ENCODE measurements at regions not wholly inside any gene's neighbourhood (a gene's known extent, or its start where the extent isn't known, plus 50 kb on each side); places are given as distances from the start of the nearest gene placed in this dataset.
"Not testable (repeated sequence)": the region's sequence is repeated elsewhere in the genome, so short reads cannot be mapped to it uniquely, and the experiment has no call there.

DNA sequence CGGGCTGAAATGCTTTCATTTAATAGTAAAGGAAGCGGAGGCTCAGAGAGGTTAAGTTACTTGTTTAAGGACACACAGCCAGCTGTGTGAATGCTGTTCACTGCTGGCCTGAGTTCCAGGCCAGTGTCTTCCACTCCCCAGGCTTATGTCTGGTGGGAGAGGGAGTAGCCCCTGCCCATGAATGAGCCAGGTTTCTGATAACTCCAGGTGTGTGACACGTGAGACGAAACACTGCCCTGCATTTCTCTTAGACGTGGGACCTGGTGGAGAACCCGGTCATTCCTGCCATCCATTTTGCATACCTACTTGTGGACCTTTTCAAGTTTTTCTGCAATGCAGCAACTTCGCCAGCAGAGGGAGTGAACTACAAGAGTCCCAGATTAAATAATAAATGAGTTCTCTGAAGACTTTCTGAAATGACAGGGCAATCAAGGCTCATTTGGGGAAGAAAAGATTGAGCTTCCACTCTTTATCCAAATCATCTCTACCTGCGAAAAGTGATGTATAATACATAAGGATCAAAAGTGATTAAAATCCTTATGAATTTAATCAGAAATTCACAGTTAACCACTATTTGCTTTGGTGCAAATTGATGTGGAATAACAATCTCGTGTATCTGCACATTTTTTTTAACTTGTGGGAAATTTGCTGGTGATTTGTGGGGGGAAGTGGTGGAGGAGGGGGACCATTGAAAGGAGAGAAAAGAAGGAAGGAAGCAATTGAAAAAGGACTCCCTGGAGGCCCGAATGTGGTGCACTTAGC lies 79.4 kb upstream of the ASB18 start:
- peak; percentile 68 for DNase-seq
- in situ Hi-C loops (cut with MboI; ENCODE audit: low pct_unique_long_range_greater_than_20kb, low sequenced_read_pairs), result loop anchor here (25.0 kb wide), 1 partner anchor 719 kb away; no protein-coding TSS in a partner anchor

GRCh38 chr2:236344446-236344845 lies 80.2 kb upstream of the ASB18 start:
- in situ Hi-C loops (cut with MboI; ENCODE audit: low pct_unique_long_range_greater_than_20kb, low sequenced_read_pairs), result loop anchor here (25.0 kb wide), 1 partner anchor 718 kb away; no protein-coding TSS in a partner anchor
- DNase-seq, result no peak

DNA sequence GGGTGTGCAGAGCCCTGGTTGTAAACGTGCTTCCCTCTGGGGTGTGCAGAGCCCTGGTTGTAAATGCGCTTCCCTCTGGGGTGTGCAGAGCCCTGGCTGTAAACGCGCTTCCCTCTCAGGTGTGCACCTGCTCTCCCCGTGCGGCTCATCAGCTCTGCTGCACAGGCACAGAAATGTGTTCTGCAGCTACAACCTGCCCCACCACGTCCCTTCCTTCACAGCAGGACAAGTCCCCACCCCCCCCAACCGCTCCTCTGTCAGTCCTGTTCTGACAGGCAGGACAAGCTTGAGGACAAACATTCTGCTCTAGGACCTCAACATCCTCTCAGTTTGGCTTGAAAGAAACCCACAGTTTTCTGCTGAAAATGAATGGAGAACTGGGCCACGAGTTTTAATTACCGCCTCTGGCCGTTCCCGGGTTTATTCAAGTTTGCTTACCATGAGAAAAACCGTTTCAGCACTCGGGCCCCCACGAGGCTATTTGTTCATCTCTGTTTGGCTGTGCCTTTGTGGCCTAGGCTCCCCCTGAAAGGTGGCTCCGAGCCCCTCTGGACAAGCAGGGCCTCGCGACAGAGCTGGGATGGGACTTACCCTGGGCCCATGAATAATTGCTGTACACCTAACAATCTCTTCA lies 81.0 kb upstream of the ASB18 start:
- in situ Hi-C loops (cut with MboI; ENCODE audit: low pct_unique_long_range_greater_than_20kb, low sequenced_read_pairs), result loop anchor here (25.0 kb wide), 1 partner anchor 717 kb away; no protein-coding TSS in a partner anchor
- DNase-seq, result no peak

GRCh38 chr2:236346366-236346765 lies 82.2 kb upstream of the ASB18 start:
- no peak for DNase-seq
- in situ Hi-C loops (cut with MboI; ENCODE audit: low pct_unique_long_range_greater_than_20kb, low sequenced_read_pairs), result loop anchor here (25.0 kb wide), 1 partner anchor 716 kb away; no protein-coding TSS in a partner anchor

- in situ Hi-C loops (cut with MboI; ENCODE audit: low pct_unique_long_range_greater_than_20kb, low sequenced_read_pairs), result loop anchor here (25.0 kb wide), 1 partner anchor 714 kb away; no protein-coding TSS in a partner anchor
- DNase-seq, result no peak
Measured at GRCh38 chr2:236348279-236348678, 84.1 kb upstream of the ASB18 start.

DNA sequence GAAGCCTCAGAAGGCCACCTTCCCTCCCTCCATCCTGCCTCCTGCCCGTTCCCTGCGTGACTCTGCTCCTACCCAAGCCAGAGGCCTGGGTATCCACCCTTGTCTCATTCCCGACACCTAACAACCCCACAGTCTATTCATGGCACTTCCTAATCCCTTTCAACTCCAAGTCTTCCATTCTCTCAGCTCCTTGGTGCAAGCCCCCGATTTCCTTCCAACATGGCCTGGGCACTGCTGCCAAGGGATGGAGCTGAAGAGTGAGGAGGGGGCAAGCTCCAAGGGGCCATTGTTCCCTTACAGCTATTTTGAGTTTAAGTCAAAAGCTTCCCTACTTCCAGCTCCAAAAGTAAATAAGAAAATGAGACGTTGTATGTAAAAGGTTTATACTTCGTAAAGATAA lies 84.8 kb upstream of the ASB18 start:
- in situ Hi-C loops (cut with MboI; ENCODE audit: low pct_unique_long_range_greater_than_20kb, low sequenced_read_pairs), result loop anchor here (25.0 kb wide), 1 partner anchor 713 kb away; no protein-coding TSS in a partner anchor
- DNase-seq, result no peak

DNA sequence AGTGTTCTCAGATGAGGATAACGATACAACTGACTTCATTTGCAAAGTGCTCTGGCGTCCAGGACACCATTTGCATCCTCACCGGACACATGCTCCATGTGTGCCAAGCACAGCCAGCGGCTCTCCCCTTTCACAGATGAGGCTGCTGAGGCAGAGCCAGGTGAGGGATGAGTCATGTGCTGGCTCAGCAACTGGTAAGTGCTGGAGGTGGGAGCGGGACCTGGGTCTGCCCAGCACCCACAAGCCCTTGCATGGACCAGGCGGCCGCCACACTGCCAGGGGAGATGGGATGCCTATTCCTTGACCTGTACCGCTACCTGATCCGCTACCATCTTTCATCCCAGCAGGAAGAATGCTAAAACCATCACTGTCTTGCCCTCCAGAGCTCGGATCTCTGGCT lies 86.2 kb upstream of the ASB18 start:
- in situ Hi-C loops (cut with MboI; ENCODE audit: low pct_unique_long_range_greater_than_20kb, low sequenced_read_pairs), result no loop called here
- DNase-seq, result no peak

DNA sequence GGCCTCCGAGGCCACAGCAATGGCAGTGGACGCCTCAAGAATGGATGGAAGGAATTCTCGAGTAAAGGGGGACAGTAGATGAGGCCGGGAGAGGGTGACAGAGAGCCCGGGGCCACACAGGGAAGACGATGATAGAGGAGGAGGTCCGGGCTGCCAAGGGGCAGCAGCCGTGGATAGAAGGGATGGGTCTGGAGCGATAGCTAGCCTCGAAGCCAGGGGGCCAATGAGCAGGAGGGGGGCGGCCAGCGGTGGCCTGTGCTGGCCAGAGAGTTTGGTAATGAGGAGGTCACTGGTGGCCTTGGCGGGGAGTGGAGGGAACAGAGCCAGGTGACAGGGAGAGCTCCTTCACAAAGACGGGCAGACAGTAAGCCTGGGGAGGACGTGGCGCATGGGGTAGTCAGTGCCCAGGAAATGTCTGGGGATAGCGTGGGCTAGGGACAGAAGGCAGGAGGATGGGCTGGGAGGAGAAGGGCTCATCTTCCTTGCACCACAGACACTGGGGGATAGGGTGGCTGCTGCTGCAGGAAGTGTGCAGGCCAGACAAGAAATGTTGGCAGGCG lies 87.8 kb upstream of the ASB18 start:
- no peak for DNase-seq
- in situ Hi-C loops (cut with MboI; ENCODE audit: low pct_unique_long_range_greater_than_20kb, low sequenced_read_pairs), result no loop called here

- in situ Hi-C loops (cut with MboI; ENCODE audit: low pct_unique_long_range_greater_than_20kb, low sequenced_read_pairs), result no loop called here
- DNase-seq, result peak; percentile 26
Measured at GRCh38 chr2:236352761-236353593, 88.8 kb upstream of the ASB18 start.

- DNase-seq, result no peak
- in situ Hi-C loops (cut with MboI; ENCODE audit: low pct_unique_long_range_greater_than_20kb, low sequenced_read_pairs), result no loop called here
Measured at GRCh38 chr2:236353594-236353942, 89.4 kb upstream of the ASB18 start.

DNA sequence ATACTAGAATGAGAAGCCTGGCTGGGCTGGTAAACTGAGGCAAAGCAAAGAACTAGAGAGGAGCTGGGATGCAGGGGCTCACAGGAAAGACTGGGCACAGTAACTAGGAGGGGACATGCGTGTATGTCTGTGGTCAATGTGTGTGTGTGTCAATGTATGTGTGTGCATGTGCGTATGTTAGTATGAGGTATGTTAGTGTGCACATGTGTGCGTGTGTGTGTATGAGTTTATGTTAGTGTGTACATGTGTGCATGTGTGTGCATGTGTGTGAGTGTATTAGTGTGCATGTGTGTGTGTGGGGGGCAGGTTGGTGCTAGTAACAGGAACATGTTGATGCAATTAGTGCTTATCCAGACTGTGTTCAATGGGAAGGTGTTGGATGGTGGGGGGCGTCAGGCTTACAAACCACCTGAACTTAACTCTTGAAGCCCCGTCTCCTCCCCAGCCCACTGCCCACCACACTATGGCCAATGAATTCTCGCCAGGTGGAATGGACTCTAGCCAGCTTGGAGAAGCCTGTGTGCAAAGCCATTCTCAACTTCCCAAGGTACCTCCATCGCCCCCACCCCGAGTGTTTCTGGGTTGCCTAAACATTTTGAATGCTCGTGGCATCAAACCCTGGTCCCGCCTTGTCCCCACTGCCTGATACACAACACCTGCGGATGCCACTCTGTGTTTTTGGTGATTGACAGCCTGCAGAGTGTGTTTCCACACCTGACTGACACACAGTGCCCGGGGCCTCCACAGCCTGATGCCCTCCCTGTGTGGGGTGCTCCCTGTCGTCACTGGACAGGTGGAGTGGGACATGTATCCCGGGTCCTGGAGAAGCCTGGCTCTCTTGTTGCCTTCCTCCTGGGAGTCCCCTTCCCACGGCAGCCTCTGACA lies 90.1 kb upstream of the ASB18 start:
- no peak for DNase-seq
- in situ Hi-C loops (cut with MboI; ENCODE audit: low pct_unique_long_range_greater_than_20kb, low sequenced_read_pairs), result no loop called here

DNA sequence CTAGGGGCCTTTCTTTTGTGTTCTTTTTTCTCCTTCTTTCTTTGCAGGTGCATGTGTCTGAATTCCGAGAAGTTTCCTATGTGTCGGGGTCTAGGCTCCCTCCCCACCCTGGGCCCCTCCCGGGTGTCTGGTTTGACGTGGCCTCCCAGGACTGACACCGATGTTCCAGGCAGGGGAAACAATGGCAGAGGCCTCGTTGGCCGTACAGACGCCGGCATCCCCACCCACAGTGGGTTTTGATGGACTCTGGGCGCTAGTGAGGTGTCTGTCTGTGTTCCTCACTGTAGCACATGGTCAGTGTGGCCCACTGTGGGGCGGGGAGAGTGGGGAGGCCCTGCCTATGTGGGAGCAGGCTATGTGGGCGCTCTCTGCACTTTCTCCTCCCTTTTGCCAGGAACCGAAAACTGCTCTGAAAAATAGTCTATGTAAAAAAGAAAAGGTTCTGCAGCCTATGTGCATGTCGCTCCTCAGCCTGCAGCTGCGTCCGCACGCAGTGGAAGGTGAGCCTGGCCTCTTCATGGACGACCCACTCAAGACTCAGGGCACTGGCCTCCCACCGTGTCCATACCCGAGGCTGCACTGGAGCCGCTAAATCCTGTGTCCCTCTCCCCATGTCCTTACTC lies 90.9 kb upstream of the ASB18 start:
- DNase-seq, result no peak
- in situ Hi-C loops (cut with MboI; ENCODE audit: low pct_unique_long_range_greater_than_20kb, low sequenced_read_pairs), result no loop called here

GRCh38 chr2:236355911-236356310 lies 91.7 kb upstream of the ASB18 start:
- in situ Hi-C loops (cut with MboI; ENCODE audit: low pct_unique_long_range_greater_than_20kb, low sequenced_read_pairs), result no loop called here
- DNase-seq, result no peak

DNA sequence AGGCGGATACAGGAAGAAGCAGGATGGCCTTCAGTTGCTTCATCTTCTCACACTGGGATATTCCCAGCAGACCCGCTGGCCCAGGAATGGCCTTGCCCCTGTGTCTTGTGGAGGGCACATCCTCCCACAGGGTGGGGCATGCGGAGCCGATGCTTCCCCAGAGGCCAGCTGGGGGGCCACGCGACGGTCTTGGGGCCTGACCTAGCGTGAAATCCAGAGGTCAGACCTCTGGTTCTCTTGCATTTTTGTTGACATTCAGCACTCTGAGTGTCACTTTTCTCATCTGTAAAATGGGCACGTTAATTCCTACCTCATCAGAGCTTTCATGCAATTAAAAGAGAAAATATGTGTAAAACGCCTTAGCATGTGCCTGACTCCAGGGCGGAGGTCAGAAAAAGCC lies 92.1 kb upstream of the ASB18 start:
- DNase-seq; in situ Hi-C loops (cut with MboI; ENCODE audit: low pct_unique_long_range_greater_than_20kb, low sequenced_read_pairs): not testable (repeated sequence)

GRCh38 chr2:236358482-236358881 lies 94.3 kb upstream of the ASB18 start:
- in situ Hi-C loops (cut with MboI; ENCODE audit: low pct_unique_long_range_greater_than_20kb, low sequenced_read_pairs); DNase-seq: not testable (repeated sequence)

- DNase-seq, result peak; percentile 1
- in situ Hi-C loops (cut with MboI; ENCODE audit: low pct_unique_long_range_greater_than_20kb, low sequenced_read_pairs), result no loop called here
Measured at GRCh38 chr2:236359426-236360045, 95.3 kb upstream of the ASB18 start.

DNA sequence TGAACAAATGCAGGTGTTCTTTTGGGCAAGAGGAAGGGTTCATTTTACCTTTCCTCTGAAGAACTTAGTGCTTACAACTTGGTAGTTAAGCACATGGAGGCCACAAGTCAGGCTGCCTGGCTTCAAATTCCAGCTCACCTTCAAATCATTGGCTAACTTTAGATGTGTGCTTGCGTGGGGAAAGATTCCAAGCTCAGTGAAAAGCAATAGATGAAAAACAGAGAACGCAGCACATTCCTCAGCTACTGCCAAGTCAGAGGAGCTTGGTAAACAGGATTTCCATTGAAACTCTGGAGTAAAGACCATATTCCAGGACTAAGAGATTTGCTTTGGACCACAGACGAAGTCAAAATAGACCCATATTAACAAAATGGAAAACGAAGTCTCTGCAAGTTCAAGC lies 96.3 kb upstream of the ASB18 start:
- DNase-seq, result no peak
- in situ Hi-C loops (cut with MboI; ENCODE audit: low pct_unique_long_range_greater_than_20kb, low sequenced_read_pairs), result no loop called here

Data from KBM-7 (cell line).